HepG2 (cell line): ENCODE measurements at regions not wholly inside any gene's neighbourhood (a gene's known extent, or its start where the extent isn't known, plus 50 kb on each side); places are given as distances from the start of the nearest gene placed in this dataset.

Source experiments
- ATAC-seq: fragments of 200-7000 bp; cut with Tn5 transposase; 3 replicates; pipeline ENCODE4 v1.9.1; 2020; ENCODE audit warnings: mild to moderate bottlenecking, moderate library complexity
- BruUV-seq: library from RNA; stranded (reverse); fragments of 400-500 nt; replicated peaks from 2 replicates; lab custom pipeline; 2021; lab: Mats Ljungman, UMichigan
- CTCF ChIA-PET: fragments of 300-600 bp; formaldehyde crosslinking; extraction: SDS; loops from one replicate; lab custom pipeline; 2021; ENCODE audit warnings: low total read pairs, inconsistent platforms, low intra/inter-chr PET ratio; lab: Yijun Ruan, JAX
- POLR2A ChIA-PET: fragments of 350-600 bp; sonication (Branson Sonifier 250); formaldehyde crosslinking; loops from one replicate; lab custom pipeline; 2020; ENCODE audit warnings: antibody characterized with exemption, inconsistent platforms; lab: Yijun Ruan, JAX
- DNase-seq: peaks from one replicate; pipeline ENCODE4 v3.0.0-alpha.2; 2015; ENCODE audit warnings: low spot score
- FAIRE-seq: peaks from 3 replicates; lab custom pipeline; 2011; peaks lifted over from hg19 to GRCh38; lab: Jason Lieb, UNC
- H2AFZ ChIP-seq: one replicate; pipeline ENCODE4 v1.6.1; 2011; ENCODE audit warnings: low read length, inconsistent platforms
- H3K27ac ChIP-seq: fragments of 300-600 bp; 3 replicates; pipeline ENCODE4 v1.8.0; 2011; ENCODE audit warnings: mixed run types, mild to moderate bottlenecking, mixed read lengths, low read length, inconsistent platforms; ENCODE audit not compliant: insufficient read depth; ENCODE audit errors: extremely low read length
- H3K27me3 ChIP-seq, 2 experiments: fragments of 200-600 bp in 1 of 2; 2 replicates in 1 of 2; 3 replicates in 1 of 2; pipeline versions ENCODE4 v1.6.0 to v1.8.0; 2011; ENCODE audit warnings: low read length in 2 of 2, mild to moderate bottlenecking in 2 of 2, moderate library complexity in 2 of 2, inconsistent platforms in 1 of 2; ENCODE audit not compliant: insufficient read depth in 2 of 2, control insufficient read depth in 1 of 2
- H3K36me3 ChIP-seq, 2 experiments: fragments of 200-600 bp in 1 of 2; replicated peaks in 1 of 2; 2 replicates in 1 of 2; 3 replicates in 1 of 2; pipeline versions ENCODE4 v1.5.1 to v1.8.0; 2011; ENCODE audit warnings: low read length in 2 of 2, inconsistent platforms in 1 of 2; ENCODE audit not compliant: insufficient read depth in 2 of 2, control insufficient read depth in 1 of 2
- H3K4me1 ChIP-seq: 2 replicates; pipeline ENCODE4 v1.5.1; 2012; ENCODE audit warnings: low read length, inconsistent platforms; ENCODE audit not compliant: insufficient read depth
- H3K4me2 ChIP-seq: 2 replicates; pipeline ENCODE4 v1.6.0; 2011; ENCODE audit warnings: low read depth, low read length, inconsistent platforms
- H3K4me3 ChIP-seq, 3 experiments: fragments of 200-600 bp in 1 of 3; sonication (generic), shearing (Covaris generic) in 1 of 3; replicated peaks in 1 of 3; 2 replicates each; pipeline ENCODE4 v1.5.1; 2011 to 2016; ENCODE audit warnings: low read length in 3 of 3, inconsistent platforms in 2 of 3, low read depth in 2 of 3, mild to moderate bottlenecking in 2 of 3, control low read depth in 1 of 3, mixed read lengths in 1 of 3; ENCODE audit not compliant: insufficient read depth in 1 of 3
- H3K79me2 ChIP-seq: one replicate; pipeline ENCODE4 v1.6.1; 2011; ENCODE audit warnings: low read length, inconsistent platforms; ENCODE audit not compliant: insufficient read depth
- H3K9ac ChIP-seq: 2 replicates; pipeline ENCODE4 v1.6.0; 2011; ENCODE audit warnings: mild to moderate bottlenecking, low read depth, low read length, inconsistent platforms; ENCODE audit not compliant: insufficient read depth
- H3K9me3 ChIP-seq: 2 replicates; pipeline ENCODE4 v1.5.1; 2012; ENCODE audit warnings: mild to moderate bottlenecking, low read length
- H4K20me1 ChIP-seq: 2 replicates; pipeline ENCODE4 v1.6.0; 2011; ENCODE audit warnings: inconsistent platforms, mild to moderate bottlenecking, low read length, moderate library complexity; ENCODE audit not compliant: insufficient read depth
- GLI4 ChIP-seq: sonication (generic); formaldehyde crosslinking; IDR thresholded peaks from 2 replicates; pipeline ENCODE4 v1.5.1; 2020; ENCODE audit warnings: missing genetic modification reagents, mild to moderate bottlenecking, moderate library complexity, borderline replicate concordance
- HOXA7 ChIP-seq: sonication (generic); formaldehyde crosslinking; IDR thresholded peaks from 2 replicates; pipeline ENCODE4 v1.8.1; 2022; ENCODE audit warnings: mild to moderate bottlenecking, missing genetic modification reagents, moderate library complexity
- MXD4 ChIP-seq: IDR thresholded peaks from 2 replicates; pipeline ENCODE4 v1.6.1; 2016; ENCODE audit warnings: mild to moderate bottlenecking, missing biosample characterization, missing genetic modification reagents
- RARA ChIP-seq: IDR thresholded peaks from 2 replicates; pipeline ENCODE4 v1.6.1; 2016; ENCODE audit warnings: missing genetic modification reagents, missing compliant biosample characterization
- REPIN1 ChIP-seq: sonication (generic); formaldehyde crosslinking; IDR thresholded peaks from 2 replicates; pipeline ENCODE4 v1.8.0; 2022; ENCODE audit warnings: missing genetic modification reagents, low read depth, mild to moderate bottlenecking, borderline replicate concordance
- SMARCE1 ChIP-seq: fragments of 450-650 bp; IDR thresholded peaks from 2 replicates; pipeline ENCODE4 v1.6.1; 2017; ENCODE audit warnings: borderline replicate concordance
- ZNF101 ChIP-seq: sonication (generic); formaldehyde crosslinking; IDR thresholded peaks from 2 replicates; pipeline ENCODE4 v1.4.0; 2020; ENCODE audit warnings: mild to moderate bottlenecking, low read depth, missing genetic modification reagents, borderline replicate concordance
- ZNF317 ChIP-seq: sonication (generic); formaldehyde crosslinking; IDR thresholded peaks from 2 replicates; pipeline ENCODE4 v1.5.0; 2020; ENCODE audit warnings: mild to moderate bottlenecking, missing genetic modification reagents
- ZNF33B ChIP-seq: sonication (generic); formaldehyde crosslinking; IDR thresholded peaks from 2 replicates; pipeline ENCODE4 v1.5.1; 2020; ENCODE audit warnings: mild to moderate bottlenecking, missing genetic modification reagents
- ZNF460 ChIP-seq: sonication (generic); formaldehyde crosslinking; IDR thresholded peaks from 2 replicates; pipeline ENCODE4 v1.5.1; 2020; ENCODE audit warnings: missing genetic modification reagents, mild to moderate bottlenecking, borderline replicate concordance
- ZNF605 ChIP-seq: sonication (generic); formaldehyde crosslinking; IDR thresholded peaks from 2 replicates; pipeline ENCODE4 v1.8.0; 2022; ENCODE audit warnings: mild to moderate bottlenecking, missing genetic modification reagents
- ZNF660 ChIP-seq: sonication (generic); formaldehyde crosslinking; IDR thresholded peaks from 2 replicates; pipeline ENCODE4 v1.5.1; 2020; ENCODE audit warnings: mild to moderate bottlenecking, low read depth, missing genetic modification reagents, borderline replicate concordance
- ZNF790 ChIP-seq: sonication (generic); formaldehyde crosslinking; IDR thresholded peaks from 2 replicates; pipeline ENCODE4 v1.8.0; 2022; ENCODE audit warnings: missing genetic modification reagents, mild to moderate bottlenecking, borderline replicate concordance
- whole genome bisulfite sequencing: methylation state at CpG from one replicate; pipeline ENCODE4 v1.1.6; 2017; ENCODE audit warnings: low lambda C conversion rate; 5-methylcytosine and 5-hydroxymethylcytosine counted together
- in situ Hi-C: cut with HindIII; loops from 2 replicates; pipeline ENCODE4 v1.10.0; 2017; ENCODE audit warnings: low pct_unique_long_range_greater_than_20kb; ENCODE audit not compliant: extremely low pct_ligation_motif_present
- intact Hi-C: fragments of 100-400 bp; cut with micrococcal nuclease; formaldehyde crosslinking; loops from one replicate; pipeline ENCODE4 v1.10.0; 2022; ENCODE audit not compliant: unreplicated experiment
- TF ChIP-seq, protein P1 (sequence below): IDR thresholded peaks from 2 replicates; pipeline ENCODE4 v1.4.0; 2020; ENCODE audit warnings: mild to moderate bottlenecking, missing genetic modification reagents
- TF ChIP-seq, protein P2 (sequence below): sonication (generic); formaldehyde crosslinking; IDR thresholded peaks from 2 replicates; pipeline ENCODE4 v1.9.0; 2021; ENCODE audit warnings: missing genetic modification reagents, borderline replicate concordance
- TF ChIP-seq, protein P3 (sequence below): sonication (generic); formaldehyde crosslinking; IDR thresholded peaks from 2 replicates; pipeline ENCODE4 v1.4.0; 2020; ENCODE audit warnings: mild to moderate bottlenecking, missing genetic modification reagents, borderline replicate concordance

DNA sequence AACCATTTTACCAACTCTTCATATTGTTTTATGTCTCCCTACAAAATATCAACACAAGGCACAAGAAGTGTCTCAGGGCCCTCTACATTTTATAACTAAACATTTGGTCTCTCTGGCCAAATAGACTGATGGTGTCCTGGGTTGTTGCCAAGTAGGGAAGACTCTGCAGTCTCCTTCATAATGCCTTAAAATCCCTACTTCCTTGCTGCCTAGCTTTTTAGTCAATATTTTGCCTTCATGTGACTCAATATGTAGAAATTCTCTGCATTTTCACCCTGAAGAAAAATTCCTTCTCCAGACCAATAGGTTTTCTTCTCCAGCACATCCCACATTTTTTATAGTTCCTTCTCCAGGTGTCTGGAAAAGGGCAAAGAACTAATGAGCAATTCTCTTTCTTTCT, 72.6 kb upstream of the IPO9 start:
- FAIRE-seq, result no peak

GRCh38 chr1:201758499-201759050, 70.4 kb upstream of the IPO9 start:
- H3K4me2 ChIP-seq, result no peak overlapping the region
- 32% methylated on average over 4 of the region's 4 CpGs for WGBS
- BruUV-seq, result no TSS peak
- H3K4me3 ChIP-seq, result no peak overlapping the region
- no peak overlapping the region for H3K9ac ChIP-seq
- H3K4me1 ChIP-seq, result no peaks in the 10 kb centered on the region
- intact Hi-C loops (no loop called here), in situ Hi-C loops (no loop called here)
- no peaks in the 10 kb centered on the region for H3K9me3 ChIP-seq
- no peaks in the 10 kb centered on the region for H4K20me1 ChIP-seq
- H3K36me3 ChIP-seq, result no peaks in the 10 kb centered on the region
- ChIA-PET CTCF (no interaction called here), POLR2A (no interaction called here)
- ATAC-seq, result no peak
- FAIRE-seq, result no peak
- H2AFZ ChIP-seq, result no peak overlapping the region
- H3K27me3 ChIP-seq, result peaks cover 0 to 10% of the 10 kb centered on the region in 2 experiments; a peak in 3 of 5 replicates
- no peaks in the 10 kb centered on the region for H3K79me2 ChIP-seq
- H3K27ac ChIP-seq, result no peak overlapping the region
- no peak for DNase-seq
- TF ChIP-seq, protein P1, sequence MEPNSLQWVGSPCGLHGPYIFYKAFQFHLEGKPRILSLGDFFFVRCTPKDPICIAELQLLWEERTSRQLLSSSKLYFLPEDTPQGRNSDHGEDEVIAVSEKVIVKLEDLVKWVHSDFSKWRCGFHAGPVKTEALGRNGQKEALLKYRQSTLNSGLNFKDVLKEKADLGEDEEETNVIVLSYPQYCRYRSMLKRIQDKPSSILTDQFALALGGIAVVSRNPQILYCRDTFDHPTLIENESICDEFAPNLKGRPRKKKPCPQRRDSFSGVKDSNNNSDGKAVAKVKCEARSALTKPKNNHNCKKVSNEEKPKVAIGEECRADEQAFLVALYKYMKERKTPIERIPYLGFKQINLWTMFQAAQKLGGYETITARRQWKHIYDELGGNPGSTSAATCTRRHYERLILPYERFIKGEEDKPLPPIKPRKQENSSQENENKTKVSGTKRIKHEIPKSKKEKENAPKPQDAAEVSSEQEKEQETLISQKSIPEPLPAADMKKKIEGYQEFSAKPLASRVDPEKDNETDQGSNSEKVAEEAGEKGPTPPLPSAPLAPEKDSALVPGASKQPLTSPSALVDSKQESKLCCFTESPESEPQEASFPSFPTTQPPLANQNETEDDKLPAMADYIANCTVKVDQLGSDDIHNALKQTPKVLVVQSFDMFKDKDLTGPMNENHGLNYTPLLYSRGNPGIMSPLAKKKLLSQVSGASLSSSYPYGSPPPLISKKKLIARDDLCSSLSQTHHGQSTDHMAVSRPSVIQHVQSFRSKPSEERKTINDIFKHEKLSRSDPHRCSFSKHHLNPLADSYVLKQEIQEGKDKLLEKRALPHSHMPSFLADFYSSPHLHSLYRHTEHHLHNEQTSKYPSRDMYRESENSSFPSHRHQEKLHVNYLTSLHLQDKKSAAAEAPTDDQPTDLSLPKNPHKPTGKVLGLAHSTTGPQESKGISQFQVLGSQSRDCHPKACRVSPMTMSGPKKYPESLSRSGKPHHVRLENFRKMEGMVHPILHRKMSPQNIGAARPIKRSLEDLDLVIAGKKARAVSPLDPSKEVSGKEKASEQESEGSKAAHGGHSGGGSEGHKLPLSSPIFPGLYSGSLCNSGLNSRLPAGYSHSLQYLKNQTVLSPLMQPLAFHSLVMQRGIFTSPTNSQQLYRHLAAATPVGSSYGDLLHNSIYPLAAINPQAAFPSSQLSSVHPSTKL (CRISPR knock-in tag), result no peak
- TF ChIP-seq ZNF101 (no peak), MXD4 (CRISPR knock-in tag) (no peak), HOXA7 (no peak), GLI4 (CRISPR knock-in tag) (no peak), RARA (CRISPR knock-in tag) (no peak), ZNF317 (CRISPR knock-in tag) (no peak)
- TF ChIP-seq, protein P2, sequence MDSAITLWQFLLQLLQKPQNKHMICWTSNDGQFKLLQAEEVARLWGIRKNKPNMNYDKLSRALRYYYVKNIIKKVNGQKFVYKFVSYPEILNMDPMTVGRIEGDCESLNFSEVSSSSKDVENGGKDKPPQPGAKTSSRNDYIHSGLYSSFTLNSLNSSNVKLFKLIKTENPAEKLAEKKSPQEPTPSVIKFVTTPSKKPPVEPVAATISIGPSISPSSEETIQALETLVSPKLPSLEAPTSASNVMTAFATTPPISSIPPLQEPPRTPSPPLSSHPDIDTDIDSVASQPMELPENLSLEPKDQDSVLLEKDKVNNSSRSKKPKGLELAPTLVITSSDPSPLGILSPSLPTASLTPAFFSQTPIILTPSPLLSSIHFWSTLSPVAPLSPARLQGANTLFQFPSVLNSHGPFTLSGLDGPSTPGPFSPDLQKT, result no peak

More for the DNA sequence above, 72.6 kb upstream of the IPO9 start:
- Histone ChIP-seq H3K27ac (no peak overlapping the region), H2AFZ (no peak overlapping the region), H3K79me2 (no peaks in the 10 kb centered on the region), H3K9ac (no peak overlapping the region), H3K27me3 (no peaks in the 10 kb centered on the region; a peak in 2 of 5 replicates), H4K20me1 (no peaks in the 10 kb centered on the region), H3K4me1 (peaks cover 9% of the 10 kb centered on the region), H3K4me2 (no peak overlapping the region), H3K36me3 (no peaks in the 10 kb centered on the region), H3K9me3 (no peaks in the 10 kb centered on the region), H3K4me3 (no peak overlapping the region)
- DNase-seq (no peak), ATAC-seq (no peak)
- POLR2A ChIA-PET, result no interaction called here
- no TSS peak for BruUV-seq
- TF ChIP-seq, protein P3, sequence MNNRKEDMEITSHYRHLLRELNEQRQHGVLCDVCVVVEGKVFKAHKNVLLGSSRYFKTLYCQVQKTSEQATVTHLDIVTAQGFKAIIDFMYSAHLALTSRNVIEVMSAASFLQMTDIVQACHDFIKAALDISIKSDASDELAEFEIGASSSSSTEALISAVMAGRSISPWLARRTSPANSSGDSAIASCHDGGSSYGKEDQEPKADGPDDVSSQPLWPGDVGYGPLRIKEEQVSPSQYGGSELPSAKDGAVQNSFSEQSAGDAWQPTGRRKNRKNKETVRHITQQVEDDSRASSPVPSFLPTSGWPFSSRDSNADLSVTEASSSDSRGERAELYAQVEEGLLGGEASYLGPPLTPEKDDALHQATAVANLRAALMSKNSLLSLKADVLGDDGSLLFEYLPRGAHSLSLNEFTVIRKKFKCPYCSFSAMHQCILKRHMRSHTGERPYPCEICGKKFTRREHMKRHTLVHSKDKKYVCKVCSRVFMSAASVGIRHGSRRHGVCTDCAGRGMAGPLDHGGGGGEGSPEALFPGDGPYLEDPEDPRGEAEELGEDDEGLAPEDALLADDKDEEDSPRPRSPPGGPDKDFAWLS (CRISPR knock-in tag), result no peak
- TF ChIP-seq SMARCE1 (no peak), REPIN1 (CRISPR knock-in tag) (no peak), ZNF660 (CRISPR knock-in tag) (no peak), ZNF460 (no peak), ZNF790 (no peak), ZNF605 (no peak), ZNF33B (CRISPR knock-in tag) (no peak)
- intact Hi-C loops, result no loop called here
- CTCF ChIA-PET, result no interaction called here
- in situ Hi-C loops, result no loop called here
